Testis (tissue), 2 donors: ENCODE measurements at regions not wholly inside any gene's neighbourhood (a gene's known extent, or its start where the extent isn't known, plus 50 kb on each side); places are given as distances from the start of the nearest gene placed in this dataset.

Experiments used
- DNase-seq: peaks from one replicate; pipeline ENCODE4 v3.0.0-alpha.2; 2019
- H3K27ac ChIP-seq, 2 donors: fragments of 200-600 bp; sonication (generic); one replicate each; pipeline ENCODE4 v1.5.1; 2019
- H3K27me3 ChIP-seq: fragments of 200-600 bp; sonication (generic); one replicate; pipeline ENCODE4 v1.5.1; 2019
- H3K36me3 ChIP-seq: fragments of 200-600 bp; sonication (generic); one replicate; pipeline ENCODE4 v1.5.1; 2017; ENCODE audit warnings: low read depth; ENCODE audit errors: missing control alignments
- H3K4me1 ChIP-seq: fragments of 200-600 bp; sonication (generic); one replicate; pipeline ENCODE4 v1.5.1; 2019
- H3K4me3 ChIP-seq, 2 donors: fragments of 200-600 bp; sonication (generic); one replicate each; pipeline ENCODE4 v1.5.1; 2017 to 2019
- H3K9me3 ChIP-seq: fragments of 200-600 bp; sonication (generic); one replicate; pipeline ENCODE4 v1.5.1; 2017
- CTCF ChIP-seq, 3 experiments: fragments of 450-650 bp in 2 of 3; fragments of 200-600 bp in 1 of 3; sonication (generic) in 1 of 3; IDR thresholded peaks; one replicate each; pipeline ENCODE4 v1.5.1; 2016 to 2019; ENCODE audit warnings: antibody characterized with exemption in 3 of 3, mild to moderate bottlenecking in 2 of 3, moderate library complexity in 1 of 3
- POLR2A ChIP-seq: fragments of 450-650 bp; IDR thresholded peaks from one replicate; pipeline ENCODE4 v1.6.1; 2017; ENCODE audit warnings: antibody characterized with exemption, mild to moderate bottlenecking, moderate library complexity
- WGBS, 2 donors: methylation state at CpG; one replicate each; pipeline ENCODE4 v1.1.5; 2018; 5-methylcytosine and 5-hydroxymethylcytosine counted together
- intact Hi-C: fragments of 100-400 bp; cut with DNase I; formaldehyde crosslinking; loops from one replicate; pipeline ENCODE4 v1.15.1; 2023; ENCODE audit warnings: low total_unique reads

- Histone ChIP-seq H3K4me3 (peak overlapping the region in 1 of 2 donors; percentile 24), H3K4me1 (no peaks in the 10 kb centered on the region), H3K27me3 (no peaks in the 10 kb centered on the region), H3K27ac (no peak overlapping the region), H3K9me3 (no peaks in the 10 kb centered on the region), H3K36me3 (no peaks in the 10 kb centered on the region)
- 54 to 70% methylated on average over 12 of the region's 12 CpGs for WGBS, 2 donors
- intact Hi-C loops = no loop called here
- no peak for DNase-seq
- TF ChIP-seq CTCF (IDR thresholded peaks at IDR 0.05) = no peak
- TF ChIP-seq POLR2A = no peak
These were observed 404.4 kb downstream of the FLRT2 start for GRCh38 chr14:85934123-85934885.

- no peak for TF ChIP-seq POLR2A
- no peak for TF ChIP-seq CTCF (IDR thresholded peaks at IDR 0.05)
- H3K36me3 ChIP-seq = no peaks in the 10 kb centered on the region
- H3K4me1 ChIP-seq = no peaks in the 10 kb centered on the region
- H3K27me3 ChIP-seq = no peaks in the 10 kb centered on the region
- WGBS, 2 donors = 55 to 62% methylated on average over 3 of the region's 3 CpGs
- no peaks in the 10 kb centered on the region for H3K9me3 ChIP-seq
- H3K27ac ChIP-seq = no peak overlapping the region
- intact Hi-C loops = no loop called here
- DNase-seq = no peak
- H3K4me3 ChIP-seq = no peak overlapping the region
These were observed 391.3 kb downstream of the FLRT2 start for GRCh38 chr14:85921241-85921640.

- no peak for TF ChIP-seq POLR2A
- Histone ChIP-seq H3K36me3 (no peaks in the 10 kb centered on the region), H3K9me3 (no peaks in the 10 kb centered on the region), H3K4me1 (no peaks in the 10 kb centered on the region), H3K4me3 (no peak overlapping the region), H3K27ac (no peak overlapping the region), H3K27me3 (no peaks in the 10 kb centered on the region)
- 89% methylated on average over 4 of the region's 4 CpGs for WGBS, 2 donors
- intact Hi-C loops = no loop called here
- DNase-seq = no peak
These were observed 387.8 kb downstream of the FLRT2 start for GRCh38 chr14:85917716-85918115.

GRCh38 chr14:85915711-85916110, 385.8 kb downstream of the FLRT2 start:
- H3K27me3 ChIP-seq = no peaks in the 10 kb centered on the region
- no peaks in the 10 kb centered on the region for H3K9me3 ChIP-seq
- no peaks in the 10 kb centered on the region for H3K4me1 ChIP-seq
- no peak overlapping the region for H3K4me3 ChIP-seq
- intact Hi-C loops = no loop called here
- no peak for DNase-seq
- WGBS, 2 donors = 57 to 67% methylated on average over 2 of the region's 2 CpGs
- no peak for TF ChIP-seq CTCF (IDR thresholded peaks at IDR 0.05)
- TF ChIP-seq POLR2A = no peak
- no peaks in the 10 kb centered on the region for H3K36me3 ChIP-seq
- no peak overlapping the region for H3K27ac ChIP-seq

- 68 to 78% methylated on average over 6 of the region's 6 CpGs for WGBS, 2 donors
These were observed 382.2 kb downstream of the FLRT2 start for GRCh38 chr14:85912141-85912540.

More at GRCh38 chr14:85912141-85912540, 382.2 kb downstream of the FLRT2 start:
- TF ChIP-seq POLR2A (no peak), CTCF (IDR thresholded peaks at IDR 0.05) (no peak)
- H3K27ac ChIP-seq = no peak overlapping the region
- no peaks in the 10 kb centered on the region for H3K4me1 ChIP-seq
- H3K4me3 ChIP-seq = no peak overlapping the region
- intact Hi-C loops = no loop called here
- no peaks in the 10 kb centered on the region for H3K9me3 ChIP-seq
- DNase-seq = no peak
- H3K36me3 ChIP-seq = no peaks in the 10 kb centered on the region
- H3K27me3 ChIP-seq = no peaks in the 10 kb centered on the region
